Prostate gland (tissue), 1 donor: ENCODE measurements at regions not wholly inside any gene's neighbourhood (a gene's known extent, or its start where the extent isn't known, plus 50 kb on each side); places are given as distances from the start of the nearest gene placed in this dataset.

Experiments used
- POLR2A ChIP-seq: fragments of 450-650 bp; IDR thresholded peaks from one replicate; pipeline ENCODE4 v1.6.1; 2016; ENCODE audit warnings: antibody characterized with exemption, mild to moderate bottlenecking
- POLR2AphosphoS5 ChIP-seq: sonication (generic); formaldehyde crosslinking; IDR thresholded peaks from one replicate; pipeline ENCODE4 v1.6.1; 2017; ENCODE audit warnings: antibody characterized with exemption

- TF ChIP-seq POLR2A: no peak
- no peak for TF ChIP-seq POLR2AphosphoS5
Measured at GRCh38 chr2:103781313-103781712, 1019.5 kb downstream of the TMEM182 start.
